ENCODE measurements at regions not wholly inside any gene's neighbourhood (a gene's known extent, or its start where the extent isn't known, plus 50 kb on each side); places are given as distances from the start of the nearest gene placed in this dataset.
"Not testable (repeated sequence)": the region's sequence is repeated elsewhere in the genome, so short reads cannot be mapped to it uniquely, and the experiment has no call there.

GRCh38 chr5:82447913-82448312 is 169.8 kb upstream of the RPS23 start:
- no peak for TF ChIP-seq CTCF (conservative IDR thresholded peaks at IDR 0.05; ENCODE audit: low read length)
- no peak for DNase-seq (ENCODE audit: low read depth)
- H3K4me3 ChIP-seq (ENCODE audit: low read length), result no peak overlapping the region

GRCh38 chr5:82446809-82447208 is 168.7 kb upstream of the RPS23 start:
- DNase-seq (ENCODE audit: low read depth), result no peak
- H3K4me3 ChIP-seq (ENCODE audit: low read length), result no peak overlapping the region
- no peak for TF ChIP-seq CTCF (conservative IDR thresholded peaks at IDR 0.05; ENCODE audit: low read length)

- H3K4me3 ChIP-seq (ENCODE audit: low read length), result no peak overlapping the region
- no peak for DNase-seq (ENCODE audit: low read depth)
- TF ChIP-seq CTCF (conservative IDR thresholded peaks at IDR 0.05; ENCODE audit: low read length), result no peak
Measured at GRCh38 chr5:82445726-82446335, 167.7 kb upstream of the RPS23 start.

- no peak for DNase-seq (ENCODE audit: low read depth)
- TF ChIP-seq CTCF (conservative IDR thresholded peaks at IDR 0.05; ENCODE audit: low read length), result no peak
- H3K4me3 ChIP-seq (ENCODE audit: low read length), result no peak overlapping the region
Measured at GRCh38 chr5:82439750-82440445, 161.7 kb upstream of the RPS23 start.

- not testable (repeated sequence) for DNase-seq (ENCODE audit: low read depth); H3K4me3 ChIP-seq (ENCODE audit: low read length)
Measured at GRCh38 chr5:82437565-82437964, 159.4 kb upstream of the RPS23 start.

GRCh38 chr5:82436291-82436690 is 158.1 kb upstream of the RPS23 start:
- DNase-seq (ENCODE audit: low read depth), result no peak
- no peak overlapping the region for H3K4me3 ChIP-seq (ENCODE audit: low read length)
- no peak for TF ChIP-seq CTCF (conservative IDR thresholded peaks at IDR 0.05; ENCODE audit: low read length)

- H3K4me3 ChIP-seq (ENCODE audit: low read length); DNase-seq (ENCODE audit: low read depth): not testable (repeated sequence)
Measured at GRCh38 chr5:82434696-82435660, 156.8 kb upstream of the RPS23 start.

Data from AG10803 (cell line).